CD4-positive, alpha-beta T cell treated with Interleukin-12 subunit alpha and Interleukin-12 subunit beta, for 1 hour (primary cell): ENCODE measurements at regions not wholly inside any gene's neighbourhood (a gene's known extent, or its start where the extent isn't known, plus 50 kb on each side); places are given as distances from the start of the nearest gene placed in this dataset.
"Not testable (repeated sequence)": the region's sequence is repeated elsewhere in the genome, so short reads cannot be mapped to it uniquely, and the experiment has no call there.

Experiments used
- DNase-seq: peaks from one replicate; pipeline ENCODE4 v3.0.0-alpha.2; 2020

DNA sequence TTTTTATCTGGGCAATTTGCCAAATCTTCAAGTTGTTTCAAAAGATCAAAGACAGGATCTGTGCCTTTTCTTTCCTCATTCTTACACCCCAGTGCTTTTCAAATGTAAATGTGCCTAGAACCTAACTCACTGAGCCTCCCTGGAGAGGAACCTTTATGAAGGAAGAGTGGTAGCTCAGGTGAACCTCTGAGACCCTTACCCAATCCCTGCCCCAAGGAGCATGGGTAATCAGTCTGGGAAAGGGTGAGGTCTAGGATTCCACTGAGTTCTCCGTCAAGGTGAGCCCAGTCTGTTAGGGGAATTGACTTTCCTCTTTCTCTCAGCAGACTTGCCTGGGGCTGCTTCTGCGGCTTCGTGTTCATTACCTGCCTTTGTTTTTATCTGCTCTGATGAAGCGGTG is 88.1 kb upstream of the MAP4K4 start:
- DNase-seq, result no peak

DNA sequence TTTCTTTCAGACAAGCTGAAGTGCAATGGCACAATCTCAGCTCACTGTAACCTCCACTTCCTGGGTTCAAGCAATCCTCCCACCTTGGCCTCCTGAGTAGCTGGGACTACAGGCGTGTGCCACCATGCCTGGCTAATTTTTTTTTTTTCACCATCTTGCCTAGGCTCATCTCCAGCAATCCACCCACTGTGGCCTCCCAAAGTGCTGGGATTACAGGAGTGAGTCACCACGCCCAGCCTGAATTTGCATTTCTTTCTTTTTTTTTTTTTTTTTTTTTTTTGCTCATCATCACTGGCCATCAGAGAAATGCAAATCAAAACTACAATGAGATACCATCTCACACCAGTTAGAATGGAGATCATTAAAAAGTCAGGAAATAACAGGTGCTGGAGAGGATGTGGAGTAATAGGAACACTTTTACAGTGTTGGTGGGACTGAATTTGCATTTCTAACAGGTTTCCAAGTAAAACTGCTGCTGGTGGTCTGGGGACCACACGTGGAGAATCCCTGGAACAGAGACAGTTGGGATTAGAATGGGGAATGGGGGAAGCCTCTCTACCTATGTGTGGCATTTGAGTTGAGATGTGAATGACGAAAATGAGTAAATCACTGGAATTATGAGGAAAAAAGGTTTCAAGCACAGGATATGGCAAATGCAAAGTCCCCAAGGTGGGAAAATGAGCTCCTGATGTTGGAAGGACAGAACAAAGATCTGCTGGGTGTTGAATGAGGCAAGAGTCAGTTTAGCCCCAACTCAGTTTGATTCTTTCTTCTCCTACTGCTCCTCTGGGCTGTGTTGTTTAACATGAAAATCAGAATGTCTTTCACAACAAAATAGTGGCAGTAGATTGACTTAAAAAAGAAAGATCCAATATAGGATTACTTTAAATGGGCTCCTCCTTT is 88.8 kb upstream of the MAP4K4 start:
- no peak for DNase-seq

DNA sequence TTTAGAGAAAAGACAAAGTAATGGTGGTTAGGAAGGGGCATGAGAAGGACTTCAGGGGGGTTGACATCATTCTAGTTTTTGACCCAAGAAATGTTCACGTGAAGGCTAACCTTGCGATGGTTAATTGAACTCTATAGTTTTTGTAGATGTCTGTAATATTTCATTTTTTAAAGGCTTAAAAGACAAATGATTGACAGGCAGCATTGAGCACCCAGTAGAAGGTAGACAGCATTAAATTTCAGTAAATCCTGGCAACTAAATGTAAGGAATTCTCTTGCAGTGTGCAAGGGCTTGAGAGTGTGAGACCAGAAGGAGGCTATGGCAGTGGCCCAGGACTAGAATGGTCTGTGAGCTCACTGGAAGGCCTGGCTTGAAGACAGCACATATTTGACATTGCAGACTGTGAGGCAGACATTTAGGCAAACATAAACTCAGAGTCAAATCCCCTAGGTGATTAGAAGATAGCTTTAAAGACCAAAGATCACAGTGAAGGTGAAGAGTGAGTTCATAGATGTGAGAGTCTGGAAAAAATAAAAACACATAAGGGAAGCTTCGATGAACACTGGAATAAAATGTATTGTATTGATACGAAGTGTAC is 100.1 kb upstream of the MAP4K4 start:
- no peak for DNase-seq

DNA sequence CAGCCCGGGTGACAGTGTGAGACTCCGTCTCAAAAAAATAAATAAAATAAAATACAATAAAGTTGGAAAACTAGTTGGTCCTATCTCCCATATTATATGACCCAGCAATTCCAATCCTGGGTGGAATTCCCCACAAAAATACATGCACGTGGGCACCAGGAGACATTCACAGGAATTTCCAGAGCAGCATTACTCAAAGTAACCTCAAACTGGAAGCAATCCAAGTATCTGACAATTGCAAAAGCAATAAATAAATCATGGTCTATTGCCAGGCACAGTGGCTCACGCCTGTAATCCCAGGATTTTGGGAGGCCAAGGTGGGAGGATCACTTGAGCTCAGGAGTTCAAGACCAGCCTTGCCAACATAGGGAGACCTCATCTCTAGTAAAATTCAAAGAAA is 101.2 kb upstream of the MAP4K4 start:
- no peak for DNase-seq

DNA sequence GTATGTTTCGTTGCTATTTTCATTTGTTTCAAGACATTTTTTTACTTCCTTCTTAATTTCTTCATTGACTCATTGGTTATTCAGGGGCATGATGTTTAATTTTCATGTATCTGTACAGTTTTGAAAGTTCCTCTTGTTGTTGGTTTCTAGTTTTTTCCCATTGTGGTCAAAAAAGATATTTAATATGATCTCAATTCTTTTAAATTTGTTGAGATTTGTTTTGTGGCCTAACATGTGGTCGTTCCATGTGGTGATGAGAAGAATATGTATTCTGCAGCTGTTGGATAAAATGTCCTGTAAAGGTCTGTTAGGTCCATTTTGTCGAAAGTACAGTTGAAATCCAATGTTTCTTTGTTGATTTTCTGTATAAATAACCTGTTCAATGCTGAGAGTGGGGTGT is 110.3 kb upstream of the MAP4K4 start:
- no peak for DNase-seq

DNA sequence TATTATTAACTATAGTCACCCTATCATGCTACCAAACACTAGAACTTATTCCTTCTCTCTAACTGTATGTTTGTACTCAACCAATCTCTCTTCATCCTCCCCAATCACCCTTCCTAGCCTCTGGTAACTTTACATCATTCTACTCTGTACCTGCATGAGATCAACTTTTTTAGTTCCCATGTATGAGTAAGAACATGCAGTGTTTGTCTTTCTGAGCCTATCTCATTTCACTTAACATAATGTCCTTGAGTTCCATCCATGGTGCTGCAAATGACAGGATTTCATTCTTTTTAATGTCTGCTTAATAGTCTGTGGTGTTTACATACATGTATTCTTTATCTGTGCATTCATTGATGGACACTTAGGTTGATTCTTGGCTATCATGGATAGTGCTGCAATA is 108.9 kb upstream of the RFX8 start:
- DNase-seq, result no peak

DNA sequence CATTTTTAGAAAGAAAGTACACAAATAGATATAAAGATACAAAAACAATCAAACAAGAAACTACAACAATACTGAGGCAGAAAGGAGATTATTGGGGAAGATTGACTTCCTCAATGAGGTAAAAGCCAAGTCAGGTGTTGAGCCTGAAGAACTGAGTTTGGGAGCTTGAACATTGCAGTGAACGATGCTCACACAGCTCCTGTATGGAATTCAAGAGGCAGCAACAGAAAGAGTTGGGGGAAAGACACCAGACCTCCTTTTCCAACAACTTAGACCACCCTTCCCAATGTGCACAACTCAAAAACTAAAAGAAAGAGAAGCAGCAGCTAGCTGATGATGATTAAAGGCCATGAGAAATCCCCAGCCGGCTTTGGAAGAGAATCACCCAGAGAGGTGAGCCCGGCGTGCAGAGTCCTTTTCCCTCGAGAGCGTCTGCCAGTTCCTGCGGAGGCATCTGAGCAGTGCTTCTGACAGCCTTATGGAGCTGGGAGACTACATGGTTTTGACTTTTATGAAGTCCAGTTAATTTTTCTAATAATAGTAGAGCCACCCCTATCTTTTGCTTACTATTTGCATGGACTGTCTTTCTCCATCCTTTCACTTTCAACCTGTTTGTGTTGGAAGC is 106.9 kb upstream of the RFX8 start:
- DNase-seq, result no peak

DNA sequence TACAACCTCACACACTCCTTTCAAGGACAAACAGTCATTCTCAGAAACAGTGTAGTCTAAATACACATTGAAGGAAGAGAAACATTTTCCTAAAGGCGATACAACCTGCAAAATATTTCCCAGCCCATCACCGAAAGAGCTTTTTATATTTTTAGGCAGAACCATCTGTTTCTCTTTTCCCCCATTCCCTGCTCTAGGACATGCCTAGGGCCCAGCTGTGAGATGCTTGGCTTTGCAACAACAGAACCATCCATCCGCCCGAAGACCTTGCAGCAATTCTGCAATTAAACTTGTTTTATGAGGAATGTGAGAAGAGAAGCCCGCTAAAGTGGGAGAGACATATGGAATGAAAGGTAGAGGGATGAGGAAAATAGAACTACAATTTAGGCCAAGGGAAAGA is 105.6 kb upstream of the RFX8 start:
- DNase-seq, result no peak

DNA sequence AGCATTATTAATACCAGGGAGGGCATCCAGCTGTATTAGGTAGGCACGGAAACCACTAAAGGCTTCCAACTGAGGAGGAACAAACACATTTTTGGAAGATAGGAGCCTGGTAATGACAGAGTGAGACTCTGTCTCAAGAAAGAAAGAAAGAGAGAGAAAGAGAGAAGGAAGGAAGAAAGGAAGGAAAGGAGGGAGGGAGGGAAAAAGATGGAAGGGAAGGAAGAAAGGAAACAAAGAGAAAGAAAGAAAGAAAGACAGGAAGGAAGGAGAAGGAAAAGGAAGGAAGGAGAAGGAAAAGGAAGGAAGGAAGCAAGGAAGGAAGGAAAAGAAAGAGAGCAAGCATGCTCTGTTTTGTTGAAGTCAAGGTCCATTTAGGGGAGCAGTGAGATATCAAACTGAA is 103.8 kb upstream of the RFX8 start:
- no peak for DNase-seq

DNA sequence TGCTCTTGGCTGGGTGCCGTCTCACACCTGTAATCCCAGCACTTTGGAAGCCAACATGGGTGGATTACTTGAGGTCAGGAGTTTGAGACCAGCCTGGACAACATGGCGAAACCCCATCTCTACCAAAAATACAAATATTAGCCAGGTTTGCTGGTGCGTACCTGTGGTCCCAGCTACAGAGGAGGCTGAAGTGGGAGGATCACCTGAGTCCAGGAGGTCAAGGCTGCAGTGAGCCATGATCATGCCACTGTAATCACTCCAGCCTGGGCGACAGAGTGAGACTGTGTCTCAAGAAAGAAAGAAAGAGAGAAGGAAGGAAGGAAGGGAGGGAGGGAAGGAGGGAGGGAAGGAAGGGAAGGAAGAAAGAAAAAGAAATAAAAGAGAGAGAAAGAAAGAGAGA is 103.2 kb upstream of the RFX8 start:
- DNase-seq, result not testable (repeated sequence)

DNA sequence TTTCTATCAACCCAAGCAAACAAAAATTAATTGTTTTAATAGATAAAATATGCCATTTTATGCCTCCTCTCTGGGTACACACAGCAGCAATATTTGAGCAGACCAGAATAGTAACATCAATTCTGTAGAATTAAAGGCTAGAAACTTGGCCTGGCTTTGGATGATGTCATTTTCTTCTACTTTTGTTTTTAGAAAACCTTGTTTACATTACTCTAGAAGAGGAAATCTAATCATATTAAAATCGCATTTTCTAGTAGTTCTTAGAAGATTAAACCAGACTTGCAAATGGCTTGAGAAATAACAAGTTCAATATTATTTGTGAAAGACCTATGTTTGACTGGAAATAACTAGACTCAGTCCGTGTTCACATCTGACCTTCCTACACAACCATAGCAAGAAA is 102.3 kb upstream of the RFX8 start:
- no peak for DNase-seq

DNA sequence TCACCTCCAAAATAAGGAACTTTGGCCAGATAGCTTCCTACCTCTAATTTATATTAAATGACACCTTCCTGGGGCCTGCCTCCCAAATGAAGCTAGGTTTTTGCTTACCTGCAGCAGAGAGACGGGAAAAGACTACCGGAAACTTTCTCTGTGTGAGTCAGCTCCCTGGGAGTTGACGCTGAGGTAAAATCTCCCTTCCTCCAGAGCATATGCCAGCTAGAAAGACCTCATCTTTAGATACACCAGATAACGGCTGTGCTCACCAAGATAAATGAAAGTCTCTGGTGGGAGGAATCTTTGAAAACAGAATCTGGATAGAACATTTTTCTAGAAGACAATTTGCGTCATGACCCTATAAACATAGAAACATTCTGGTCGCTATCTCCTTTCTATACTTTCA is 99.7 kb upstream of the RFX8 start:
- no peak for DNase-seq

DNA sequence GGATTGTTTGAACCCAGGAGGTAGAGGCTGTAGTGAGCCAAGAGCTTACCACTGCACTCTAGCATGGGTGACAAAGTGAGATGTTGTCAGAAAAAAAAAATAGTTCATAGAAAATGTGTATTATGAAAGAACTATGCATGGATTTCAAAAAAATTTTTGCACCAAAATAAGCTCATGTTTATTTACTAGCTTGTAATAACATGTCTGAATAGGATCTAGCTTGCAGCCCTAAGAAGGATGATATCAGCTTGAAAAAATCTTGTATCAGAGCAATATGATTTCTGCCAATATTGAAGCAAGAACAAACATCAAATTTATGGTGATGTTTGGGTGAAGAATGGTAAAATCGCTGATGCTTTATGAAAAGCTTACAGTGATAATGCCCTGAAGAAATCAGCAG is 97.0 kb upstream of the RFX8 start:
- no peak for DNase-seq

DNA sequence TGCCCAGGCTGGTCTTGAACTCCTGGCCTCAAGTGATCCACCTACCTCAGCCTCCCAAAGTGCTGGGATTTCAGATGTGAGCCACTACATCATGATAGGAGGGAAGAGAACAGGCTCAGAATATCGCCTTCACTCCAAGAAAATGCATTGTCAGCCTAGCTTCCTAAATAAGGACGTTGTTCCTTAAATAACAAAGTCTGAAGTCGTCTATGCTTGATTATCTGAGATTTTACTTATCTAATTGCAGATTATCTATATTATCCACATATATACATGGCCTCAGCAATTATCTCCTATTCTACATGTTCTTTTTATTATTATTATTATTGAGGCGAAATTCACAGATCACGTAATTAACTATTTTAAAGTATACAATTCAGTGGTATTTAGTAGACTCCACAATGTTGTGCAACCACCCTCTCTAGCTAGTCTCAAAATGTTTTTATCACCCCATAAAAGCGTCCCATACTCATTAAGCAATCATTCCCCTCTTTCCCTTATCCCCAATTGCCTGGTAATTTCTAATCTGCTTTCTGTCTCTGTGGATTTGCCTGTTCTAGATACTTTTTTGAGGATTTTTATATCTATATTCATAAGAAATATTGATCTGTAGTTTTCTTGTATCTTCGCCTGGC is 95.1 kb upstream of the RFX8 start:
- no peak for DNase-seq

DNA sequence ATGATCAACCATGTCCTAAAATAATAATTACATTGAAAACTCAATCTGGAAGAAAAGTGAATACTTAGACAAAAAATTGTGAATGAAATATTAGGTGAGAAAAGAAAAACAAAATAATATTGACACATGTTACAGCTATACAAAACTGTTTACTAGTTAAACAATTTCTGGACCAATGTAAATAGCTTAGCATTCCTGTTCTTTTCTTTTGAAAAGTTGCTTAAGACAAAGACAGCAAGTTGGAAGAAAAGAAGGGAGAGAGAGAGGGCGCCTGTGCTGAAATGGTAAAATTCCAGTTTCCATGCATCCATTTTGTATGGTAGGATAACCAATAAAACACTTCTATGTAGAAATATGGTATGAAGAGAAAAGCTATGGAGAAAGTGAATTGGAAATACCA is 94.1 kb upstream of the RFX8 start:
- DNase-seq, result no peak

DNA sequence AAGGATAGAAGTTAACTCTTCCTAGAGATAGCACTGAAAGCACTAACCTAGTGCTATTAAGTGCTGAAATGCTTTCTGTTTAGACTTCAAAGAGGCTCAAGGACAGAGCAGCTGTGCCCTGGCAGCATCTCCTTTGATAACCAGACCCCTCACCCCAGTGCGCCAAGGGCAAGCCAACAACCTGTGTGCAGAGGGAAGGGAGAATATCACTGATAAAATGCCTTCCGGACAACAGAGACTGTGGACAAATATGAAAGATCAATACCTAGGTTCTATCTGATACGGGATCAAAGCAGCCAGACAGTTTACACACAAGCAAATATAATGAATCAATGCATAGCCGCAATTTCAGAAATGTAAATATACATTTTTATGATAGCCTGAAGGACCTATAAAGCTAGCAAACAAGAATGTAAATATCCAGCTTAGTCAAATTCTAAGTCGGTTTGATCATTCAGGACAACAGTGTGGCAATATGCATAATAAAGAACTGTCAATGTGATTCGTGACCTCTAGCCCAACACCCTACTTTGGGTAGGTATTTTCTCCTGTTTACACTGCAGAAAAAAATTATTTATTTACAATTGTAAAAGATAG is 91.8 kb upstream of the RFX8 start:
- DNase-seq, result no peak

DNA sequence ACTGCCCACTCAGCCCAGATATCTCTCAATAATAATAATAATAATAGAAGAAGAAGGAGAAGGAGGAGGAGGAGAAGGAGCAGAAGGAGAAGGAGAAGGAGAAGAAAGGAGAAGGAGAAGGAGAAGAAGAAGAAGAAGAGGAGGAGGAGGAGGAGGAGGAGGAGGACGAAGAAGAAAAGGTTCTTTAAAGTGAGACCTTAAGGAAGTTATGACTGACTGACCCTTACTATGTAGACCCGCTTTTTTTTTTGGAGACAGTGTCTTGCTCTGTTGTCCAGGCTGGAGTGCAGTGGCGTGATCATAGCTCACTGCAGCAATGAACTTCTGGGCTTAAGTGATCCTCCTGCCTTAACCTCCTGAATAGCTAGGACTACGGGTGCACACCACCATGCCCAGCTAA is 88.9 kb upstream of the RFX8 start:
- no peak for DNase-seq

DNA sequence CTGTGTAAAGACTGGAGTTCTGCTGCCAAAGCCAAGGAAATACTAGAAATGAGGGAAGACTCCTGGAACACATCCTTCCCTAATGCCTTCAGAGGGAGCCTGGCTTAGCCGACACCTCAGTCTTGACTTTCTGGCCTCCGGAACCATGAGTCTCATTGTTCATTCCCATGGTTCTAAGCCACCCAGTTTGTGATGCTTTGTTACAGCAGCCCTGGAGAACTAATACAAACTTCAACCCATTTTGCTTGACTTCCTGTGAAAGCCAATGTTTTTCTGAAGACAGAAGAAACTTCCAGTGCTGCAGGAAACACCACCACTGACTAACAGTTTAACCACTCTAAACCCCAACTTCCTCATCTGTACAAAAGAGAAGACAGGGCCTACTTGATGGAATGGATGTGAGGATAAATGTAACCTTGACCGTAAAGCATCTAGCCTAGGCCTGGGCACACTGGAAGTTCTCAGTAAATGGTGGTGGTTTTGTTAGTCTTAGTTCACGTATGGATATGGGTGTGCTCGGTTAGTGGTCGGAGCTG is 85.9 kb upstream of the RFX8 start:
- DNase-seq, result no peak

DNA sequence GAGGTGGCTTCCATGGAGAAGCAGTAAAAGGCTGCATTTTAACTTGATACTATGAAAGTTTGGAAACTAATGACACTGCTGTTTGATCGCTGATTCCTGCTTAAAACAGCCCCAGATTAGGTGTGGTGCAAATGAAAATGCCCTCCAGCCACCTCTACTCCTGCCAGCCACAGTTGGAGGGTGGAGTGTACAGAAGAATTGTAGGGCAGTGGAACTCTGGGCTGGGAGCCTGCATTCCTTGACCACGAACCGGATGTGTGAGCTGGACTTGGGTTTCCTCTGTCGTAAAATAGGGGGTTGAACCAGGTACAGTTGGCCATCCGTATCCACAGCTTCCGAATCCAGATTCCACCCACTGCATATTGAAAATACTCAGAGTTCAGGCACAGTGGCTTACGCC is 84.6 kb upstream of the RFX8 start:
- no peak for DNase-seq

DNA sequence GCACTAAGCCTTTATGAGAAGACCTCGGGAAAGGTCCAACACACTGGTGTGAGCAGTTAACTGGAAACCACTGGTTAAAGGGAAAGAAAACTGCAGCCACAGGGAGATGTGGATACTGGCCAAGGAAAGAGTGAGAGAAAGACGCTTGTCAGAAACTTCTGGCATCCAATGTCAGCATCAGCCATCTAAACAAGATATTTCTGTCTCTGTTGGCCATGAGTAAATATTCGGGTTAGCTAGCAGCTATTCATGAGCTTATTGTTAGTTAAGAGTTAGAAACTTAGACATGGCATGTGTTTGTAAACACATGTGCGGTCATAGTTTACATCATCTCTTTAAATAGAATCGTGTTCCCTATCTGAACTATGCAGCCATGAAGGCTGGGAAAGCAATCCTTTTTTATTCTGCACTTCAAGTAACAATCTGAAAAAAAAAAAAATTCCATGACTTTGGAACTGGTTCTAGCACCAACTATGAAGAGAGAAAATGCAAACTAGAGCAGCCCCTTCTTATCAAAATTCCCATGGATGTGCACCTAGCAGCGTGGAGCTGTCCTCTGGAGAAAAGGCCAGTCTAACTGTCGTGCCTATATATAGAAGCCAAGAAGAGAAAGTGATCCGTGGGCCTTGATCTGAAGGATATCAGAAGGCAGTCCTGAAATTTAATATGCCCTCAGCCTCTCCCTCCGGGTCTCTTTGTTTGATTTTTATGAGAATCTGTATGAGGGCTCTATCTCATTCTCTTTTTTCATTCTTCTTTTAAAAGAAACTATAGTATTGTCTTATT is 84.0 kb upstream of the RFX8 start:
- no peak for DNase-seq

DNA sequence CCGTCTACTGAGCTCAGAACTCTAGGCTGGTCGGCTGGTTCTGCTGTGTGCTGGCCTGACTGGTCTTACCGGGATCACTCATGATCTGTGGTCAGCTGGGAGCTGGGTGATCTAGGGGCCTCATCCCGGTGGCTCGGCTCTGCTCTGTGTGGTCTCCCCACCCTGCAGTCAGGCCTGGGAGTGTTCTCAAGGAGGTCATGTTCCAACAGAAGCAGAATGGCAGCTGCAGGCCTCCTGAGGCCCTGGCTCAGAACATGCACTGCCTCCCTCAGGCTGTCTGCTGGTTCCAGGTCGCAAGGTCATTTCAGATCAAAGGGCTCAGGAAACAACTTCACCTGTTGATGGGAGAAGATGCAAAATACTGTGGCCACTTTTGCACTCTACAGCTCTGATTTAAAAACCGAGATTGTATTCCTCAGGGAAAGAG is 81.1 kb upstream of the RFX8 start:
- no peak for DNase-seq

DNA sequence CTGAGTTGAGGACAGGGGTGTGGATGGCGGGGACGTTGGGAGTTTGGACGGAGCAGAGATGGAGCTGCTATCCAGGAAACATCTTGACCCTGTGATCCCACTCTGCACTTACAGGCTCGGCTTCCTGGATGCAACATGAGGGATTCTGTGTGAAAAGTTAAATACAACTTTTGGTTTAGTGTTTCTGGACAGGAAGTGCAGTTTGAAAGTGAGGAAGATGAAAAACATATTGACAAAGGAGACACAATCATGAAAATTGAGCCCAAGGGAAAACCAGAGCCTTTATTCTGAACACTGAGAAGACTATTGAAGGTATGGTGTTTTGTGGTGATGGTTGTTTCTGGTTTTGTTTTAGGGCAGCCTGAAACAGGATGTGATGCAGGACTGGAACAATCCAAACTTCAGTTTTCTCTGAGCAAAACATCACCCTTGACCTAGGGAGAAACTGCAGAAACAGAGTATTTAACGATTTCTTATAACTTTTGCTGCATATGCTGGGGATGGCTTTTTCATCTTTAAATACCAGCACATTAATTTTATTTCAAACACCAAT is 76.5 kb upstream of the RFX8 start:
- DNase-seq, result no peak
